ENCODE measurements at regions not wholly inside any gene's neighbourhood (a gene's known extent, or its start where the extent isn't known, plus 50 kb on each side); places are given as distances from the start of the nearest gene placed in this dataset.
"Not testable (repeated sequence)": the region's sequence is repeated elsewhere in the genome, so short reads cannot be mapped to it uniquely, and the experiment has no call there.

DNA sequence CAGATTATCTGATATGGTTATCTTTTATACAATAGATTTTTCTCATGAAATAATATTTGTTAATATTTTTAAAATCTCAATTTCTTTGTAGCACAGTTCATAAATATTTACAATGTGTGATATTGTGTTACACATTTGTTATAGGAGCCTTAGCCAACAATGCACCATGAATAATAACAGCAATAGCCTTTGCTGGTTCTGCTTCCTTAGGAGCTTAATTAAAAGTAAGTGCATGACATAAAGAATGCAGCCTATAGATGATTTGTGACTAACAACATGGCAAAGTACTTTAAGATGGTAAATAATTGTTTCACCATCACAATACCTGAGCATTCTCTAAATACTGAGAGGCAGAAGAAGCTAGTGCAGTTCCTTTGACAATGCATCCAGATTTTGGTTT lies 156.3 kb upstream of the RASSF8 start:
- no peaks in the 10 kb centered on the region for H3K27me3 ChIP-seq (ENCODE audit: insufficient read depth, low read length, poor library complexity)
- H2AFZ ChIP-seq (ENCODE audit: low read depth, low read length), result no peak overlapping the region
- no peak overlapping the region for H3K9ac ChIP-seq (ENCODE audit: low read depth, low read length)
- ATAC-seq (ENCODE audit: insufficient read depth, low read depth) (no peak), DNase-seq (no peak)
- H4K20me1 ChIP-seq (ENCODE audit: insufficient read depth, low read length), result no peaks in the 10 kb centered on the region
- H3K4me2 ChIP-seq (ENCODE audit: insufficient read depth, low read length), result no peak overlapping the region
- no peaks in the 10 kb centered on the region for H3K4me1 ChIP-seq (ENCODE audit: insufficient read depth, low read length)
- H3K4me3 ChIP-seq (ENCODE audit: low read depth in 1 of 2, low read length in 2 of 2), result no peak overlapping the region
- H3K36me3 ChIP-seq (ENCODE audit: insufficient read depth, low read length), result no peaks in the 10 kb centered on the region
- no peak overlapping the region for H3K27ac ChIP-seq (ENCODE audit: low read length)
- H3K9me3 ChIP-seq (ENCODE audit: insufficient read depth, low read length, severe bottlenecking), result no peaks in the 10 kb centered on the region
- TF ChIP-seq CTCF (IDR thresholded peaks at IDR 0.05; ENCODE audit: borderline replicate concordance, extremely low read depth, low read length, poor library complexity, severe bottlenecking) (no peak), EZH2 (IDR thresholded peaks at IDR 0.05; ENCODE audit: borderline replicate concordance, low read depth, low read length, severe bottlenecking) (no peak)
- no peaks in the 10 kb centered on the region for H3K79me2 ChIP-seq (ENCODE audit: insufficient read depth, low read length)

- not testable (repeated sequence) for H3K4me3 ChIP-seq (ENCODE audit: low read depth in 1 of 2, low read length in 2 of 2); H3K36me3 ChIP-seq (ENCODE audit: insufficient read depth, low read length); H3K79me2 ChIP-seq (ENCODE audit: insufficient read depth, low read length); H3K27ac ChIP-seq (ENCODE audit: low read length); H2AFZ ChIP-seq (ENCODE audit: low read depth, low read length); H3K4me2 ChIP-seq (ENCODE audit: insufficient read depth, low read length); H3K4me1 ChIP-seq (ENCODE audit: insufficient read depth, low read length); H3K9ac ChIP-seq (ENCODE audit: low read depth, low read length); DNase-seq; ATAC-seq (ENCODE audit: insufficient read depth, low read depth); H3K27me3 ChIP-seq (ENCODE audit: insufficient read depth, low read length, poor library complexity); H3K9me3 ChIP-seq (ENCODE audit: insufficient read depth, low read length, severe bottlenecking); H4K20me1 ChIP-seq (ENCODE audit: insufficient read depth, low read length)
Observed at GRCh38 chr12:25803029-25803664, 155.3 kb upstream of the RASSF8 start.

GRCh38 chr12:25804286-25804685 lies 154.2 kb upstream of the RASSF8 start:
- not testable (repeated sequence) for DNase-seq; ATAC-seq (ENCODE audit: insufficient read depth, low read depth)

DNA sequence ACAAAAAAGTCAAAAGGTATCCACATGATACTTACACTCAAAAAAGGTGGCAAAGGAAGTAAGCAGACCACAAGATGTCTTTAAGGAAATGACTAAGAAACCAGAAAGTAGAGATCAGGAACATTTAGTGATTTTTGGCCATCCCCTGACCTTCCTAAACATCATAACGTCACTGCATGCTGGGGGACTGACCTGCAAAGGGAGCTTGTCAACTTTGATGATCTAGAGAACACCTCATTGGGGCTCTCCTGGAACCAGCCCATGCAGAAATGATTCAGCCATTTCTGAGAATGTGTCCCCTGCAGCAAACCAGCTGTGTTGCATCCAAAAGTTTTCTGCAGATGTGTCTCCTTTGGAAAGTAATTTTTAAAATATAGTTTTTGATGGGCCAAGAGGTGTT lies 152.2 kb upstream of the RASSF8 start:
- Histone ChIP-seq H3K27ac (ENCODE audit: low read length) (no peak overlapping the region), H3K4me1 (ENCODE audit: insufficient read depth, low read length) (no peaks in the 10 kb centered on the region), H3K9ac (ENCODE audit: low read depth, low read length) (no peak overlapping the region), H3K4me3 (ENCODE audit: low read depth in 1 of 2, low read length in 2 of 2) (no peak overlapping the region), H3K4me2 (ENCODE audit: insufficient read depth, low read length) (no peak overlapping the region), H3K9me3 (ENCODE audit: insufficient read depth, low read length, severe bottlenecking) (no peaks in the 10 kb centered on the region), H3K27me3 (ENCODE audit: insufficient read depth, low read length, poor library complexity) (no peaks in the 10 kb centered on the region), H3K79me2 (ENCODE audit: insufficient read depth, low read length) (no peaks in the 10 kb centered on the region), H3K36me3 (ENCODE audit: insufficient read depth, low read length) (no peaks in the 10 kb centered on the region), H2AFZ (ENCODE audit: low read depth, low read length) (no peak overlapping the region), H4K20me1 (ENCODE audit: insufficient read depth, low read length) (no peaks in the 10 kb centered on the region)
- no peak for TF ChIP-seq CTCF (IDR thresholded peaks at IDR 0.05; ENCODE audit: borderline replicate concordance, extremely low read depth, low read length, poor library complexity, severe bottlenecking)
- TF ChIP-seq EZH2 (IDR thresholded peaks at IDR 0.05; ENCODE audit: borderline replicate concordance, low read depth, low read length, severe bottlenecking), result no peak
- DNase-seq (no peak), ATAC-seq (ENCODE audit: insufficient read depth, low read depth) (no peak)

More at GRCh38 chr12:25804286-25804685, 154.2 kb upstream of the RASSF8 start:
- not testable (repeated sequence) for H3K4me3 ChIP-seq (ENCODE audit: low read depth in 1 of 2, low read length in 2 of 2); H3K79me2 ChIP-seq (ENCODE audit: insufficient read depth, low read length); H2AFZ ChIP-seq (ENCODE audit: low read depth, low read length); H3K27me3 ChIP-seq (ENCODE audit: insufficient read depth, low read length, poor library complexity); H3K4me2 ChIP-seq (ENCODE audit: insufficient read depth, low read length); H3K36me3 ChIP-seq (ENCODE audit: insufficient read depth, low read length); H3K27ac ChIP-seq (ENCODE audit: low read length); H3K4me1 ChIP-seq (ENCODE audit: insufficient read depth, low read length); H3K9ac ChIP-seq (ENCODE audit: low read depth, low read length); H3K9me3 ChIP-seq (ENCODE audit: insufficient read depth, low read length, severe bottlenecking); H4K20me1 ChIP-seq (ENCODE audit: insufficient read depth, low read length)

Data from DND-41 (cell line).